Gastrocnemius medialis (tissue), 4 donors: ENCODE measurements at regions not wholly inside any gene's neighbourhood (a gene's known extent, or its start where the extent isn't known, plus 50 kb on each side); places are given as distances from the start of the nearest gene placed in this dataset.

ENCODE experiments used
- CTCF ChIP-seq, 5 experiments: fragments of 450-650 bp in 3 of 5; fragments of 200-600 bp in 2 of 5; sonication (generic) in 2 of 5; IDR thresholded peaks in 4 of 5; conservative IDR thresholded peaks in 1 of 5; 1 replicate in 4 of 5; 2 replicates in 1 of 5; pipeline ENCODE4 v1.5.1; 2016 to 2019; ENCODE audit warnings: antibody characterized with exemption in 5 of 5, mild to moderate bottlenecking in 3 of 5, moderate library complexity in 3 of 5
- POLR2A ChIP-seq, 2 donors: fragments of 450-650 bp; IDR thresholded peaks; one replicate each; pipeline ENCODE4 v1.6.1; 2017; ENCODE audit warnings: antibody characterized with exemption in 2 of 2, mild to moderate bottlenecking in 2 of 2, moderate library complexity in 2 of 2

DNA sequence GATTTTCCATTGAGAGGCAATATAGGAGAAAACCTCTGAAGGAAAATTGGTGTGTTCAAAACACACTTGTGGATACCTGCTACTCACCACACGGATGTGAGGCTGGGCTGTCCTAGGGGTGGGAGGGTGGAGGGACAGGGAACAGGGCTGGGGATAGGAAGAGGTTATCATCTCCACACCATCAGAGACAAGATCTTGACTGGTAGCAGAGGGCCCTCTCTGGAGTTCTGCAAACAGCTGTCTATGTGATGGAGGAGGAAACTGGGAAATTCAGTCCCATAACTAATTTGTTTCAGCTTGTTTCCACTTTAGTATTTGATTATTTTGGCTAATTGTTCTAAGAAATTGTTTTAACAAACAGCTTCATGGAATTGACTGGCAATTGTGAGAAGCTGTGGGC, 91.6 kb upstream of the FSTL4 start:
- TF ChIP-seq CTCF (IDR thresholded peaks at IDR 0.05 in 4 of 5, conservative IDR thresholded peaks at IDR 0.05 in 1 of 5) (no peak), POLR2A (IDR thresholded peaks at IDR 0.05) (no peak)
